Loucy (cell line): ENCODE measurements at regions not wholly inside any gene's neighbourhood (a gene's known extent, or its start where the extent isn't known, plus 50 kb on each side); places are given as distances from the start of the nearest gene placed in this dataset.

Experiments used
- EZH2phosphoT487 ChIP-seq: fragments of 200-600 bp; IDR thresholded peaks from 2 replicates; pipeline ENCODE4 v1.6.1; 2018; ENCODE audit warnings: antibody characterized with exemption, mild to moderate bottlenecking, moderate library complexity, borderline replicate concordance
- TF ChIP-seq, protein P1 (sequence below): fragments of 200-600 bp; sonication (generic); conservative IDR thresholded peaks from 2 replicates; pipeline ENCODE4 v1.5.1; 2014; ENCODE audit warnings: mild to moderate bottlenecking, antibody characterized with exemption, low read length

DNA sequence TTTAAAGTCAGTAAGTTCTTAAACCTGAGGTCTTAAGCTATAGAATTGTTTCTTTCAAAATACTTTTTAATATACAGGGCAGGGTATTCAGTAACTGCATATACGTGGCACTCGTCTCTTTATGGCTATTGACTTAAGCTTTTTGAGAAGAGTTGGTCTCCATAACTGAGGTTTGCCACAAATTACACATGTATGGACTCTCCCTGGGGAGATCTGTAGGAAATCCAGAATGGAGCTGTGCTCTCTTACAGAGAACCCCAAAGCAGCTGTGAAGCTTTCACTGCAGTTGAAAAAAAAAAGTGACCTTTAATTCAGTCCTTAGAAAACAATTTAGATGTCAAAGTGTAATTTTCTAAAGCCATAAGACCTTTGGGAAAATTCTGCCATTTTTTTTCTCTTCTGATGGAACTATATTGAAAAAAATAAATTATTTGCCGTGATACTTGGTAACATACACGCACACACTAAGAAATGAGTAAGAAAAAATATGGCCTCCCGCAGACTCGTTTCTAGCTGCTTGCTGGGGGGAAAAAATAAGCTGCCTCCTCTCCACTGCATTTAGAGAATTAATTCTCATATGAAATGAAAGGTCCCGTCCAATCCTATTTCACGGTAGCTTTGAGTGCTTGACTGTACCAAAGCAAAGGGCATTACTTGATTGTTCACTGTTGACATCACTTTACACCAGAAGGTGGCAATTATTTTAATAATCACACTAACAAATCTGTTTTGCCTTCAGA is 159.4 kb upstream of the TENM3 start:
- TF ChIP-seq, protein P1, sequence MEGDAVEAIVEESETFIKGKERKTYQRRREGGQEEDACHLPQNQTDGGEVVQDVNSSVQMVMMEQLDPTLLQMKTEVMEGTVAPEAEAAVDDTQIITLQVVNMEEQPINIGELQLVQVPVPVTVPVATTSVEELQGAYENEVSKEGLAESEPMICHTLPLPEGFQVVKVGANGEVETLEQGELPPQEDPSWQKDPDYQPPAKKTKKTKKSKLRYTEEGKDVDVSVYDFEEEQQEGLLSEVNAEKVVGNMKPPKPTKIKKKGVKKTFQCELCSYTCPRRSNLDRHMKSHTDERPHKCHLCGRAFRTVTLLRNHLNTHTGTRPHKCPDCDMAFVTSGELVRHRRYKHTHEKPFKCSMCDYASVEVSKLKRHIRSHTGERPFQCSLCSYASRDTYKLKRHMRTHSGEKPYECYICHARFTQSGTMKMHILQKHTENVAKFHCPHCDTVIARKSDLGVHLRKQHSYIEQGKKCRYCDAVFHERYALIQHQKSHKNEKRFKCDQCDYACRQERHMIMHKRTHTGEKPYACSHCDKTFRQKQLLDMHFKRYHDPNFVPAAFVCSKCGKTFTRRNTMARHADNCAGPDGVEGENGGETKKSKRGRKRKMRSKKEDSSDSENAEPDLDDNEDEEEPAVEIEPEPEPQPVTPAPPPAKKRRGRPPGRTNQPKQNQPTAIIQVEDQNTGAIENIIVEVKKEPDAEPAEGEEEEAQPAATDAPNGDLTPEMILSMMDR: no peak
- TF ChIP-seq EZH2phosphoT487: no peak
